PFSK-1 (cell line): ENCODE measurements at regions not wholly inside any gene's neighbourhood (a gene's known extent, or its start where the extent isn't known, plus 50 kb on each side); places are given as distances from the start of the nearest gene placed in this dataset.

Source experiments
- FOXP2 ChIP-seq: optimal IDR thresholded peaks from 2 replicates; pipeline ENCODE3; 2011; ENCODE audit warnings: borderline replicate concordance, control low read depth, inconsistent platforms; ENCODE audit not compliant: insufficient read depth; ENCODE audit errors: extremely low read length, extremely low read depth
- POLR2AphosphoS5 ChIP-seq: IDR thresholded peaks from 2 replicates; pipeline ENCODE4 v1.6.1; 2012; ENCODE audit warnings: low read depth, mild to moderate bottlenecking, control low read depth, low read length, moderate library complexity
- SIN3A ChIP-seq: IDR thresholded peaks from 2 replicates; pipeline ENCODE4 v1.6.1; 2012; ENCODE audit warnings: mild to moderate bottlenecking, low read length, moderate library complexity, borderline replicate concordance; ENCODE audit not compliant: insufficient read depth
- TAF1 ChIP-seq: IDR thresholded peaks from 2 replicates; pipeline ENCODE4 v1.6.1; 2012; ENCODE audit warnings: low read length, control low read depth, borderline replicate concordance; ENCODE audit not compliant: insufficient read depth
- TF ChIP-seq, protein P1 (sequence below), 2 experiments: IDR thresholded peaks; 2 replicates each; pipeline versions ENCODE4 v1.6.1 to v1.8.0; 2011 to 2012; ENCODE audit warnings: low read depth in 2 of 2, low read length in 2 of 2, control low read depth in 1 of 2, inconsistent platforms in 1 of 2, mild to moderate bottlenecking in 1 of 2, moderate library complexity in 1 of 2; ENCODE audit not compliant: insufficient read depth in 1 of 2

DNA sequence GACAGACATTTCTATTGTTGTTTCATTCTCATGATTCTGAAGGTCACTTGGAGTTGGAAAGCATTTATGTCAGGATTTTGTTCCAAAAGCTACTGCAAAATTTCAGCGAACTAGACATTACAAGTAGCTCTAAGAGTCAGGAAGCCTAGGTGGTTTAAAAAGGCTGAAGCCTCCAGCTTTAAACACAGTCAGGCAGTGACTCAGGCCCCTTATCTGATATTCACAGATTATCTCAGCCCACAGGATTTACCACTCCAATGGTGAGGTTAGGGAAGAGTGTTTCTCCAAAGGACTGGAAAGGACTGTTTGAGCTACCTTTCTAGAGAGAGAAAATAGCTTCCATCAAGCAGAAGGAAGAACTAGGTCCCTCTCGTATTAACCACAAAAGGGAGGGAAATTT lies 624.4 kb upstream of the C16orf82 start:
- no peak for TF ChIP-seq SIN3A
- no peak for TF ChIP-seq POLR2AphosphoS5
- TF ChIP-seq TAF1: no peak
- no peak for TF ChIP-seq FOXP2
- TF ChIP-seq, protein P1, sequence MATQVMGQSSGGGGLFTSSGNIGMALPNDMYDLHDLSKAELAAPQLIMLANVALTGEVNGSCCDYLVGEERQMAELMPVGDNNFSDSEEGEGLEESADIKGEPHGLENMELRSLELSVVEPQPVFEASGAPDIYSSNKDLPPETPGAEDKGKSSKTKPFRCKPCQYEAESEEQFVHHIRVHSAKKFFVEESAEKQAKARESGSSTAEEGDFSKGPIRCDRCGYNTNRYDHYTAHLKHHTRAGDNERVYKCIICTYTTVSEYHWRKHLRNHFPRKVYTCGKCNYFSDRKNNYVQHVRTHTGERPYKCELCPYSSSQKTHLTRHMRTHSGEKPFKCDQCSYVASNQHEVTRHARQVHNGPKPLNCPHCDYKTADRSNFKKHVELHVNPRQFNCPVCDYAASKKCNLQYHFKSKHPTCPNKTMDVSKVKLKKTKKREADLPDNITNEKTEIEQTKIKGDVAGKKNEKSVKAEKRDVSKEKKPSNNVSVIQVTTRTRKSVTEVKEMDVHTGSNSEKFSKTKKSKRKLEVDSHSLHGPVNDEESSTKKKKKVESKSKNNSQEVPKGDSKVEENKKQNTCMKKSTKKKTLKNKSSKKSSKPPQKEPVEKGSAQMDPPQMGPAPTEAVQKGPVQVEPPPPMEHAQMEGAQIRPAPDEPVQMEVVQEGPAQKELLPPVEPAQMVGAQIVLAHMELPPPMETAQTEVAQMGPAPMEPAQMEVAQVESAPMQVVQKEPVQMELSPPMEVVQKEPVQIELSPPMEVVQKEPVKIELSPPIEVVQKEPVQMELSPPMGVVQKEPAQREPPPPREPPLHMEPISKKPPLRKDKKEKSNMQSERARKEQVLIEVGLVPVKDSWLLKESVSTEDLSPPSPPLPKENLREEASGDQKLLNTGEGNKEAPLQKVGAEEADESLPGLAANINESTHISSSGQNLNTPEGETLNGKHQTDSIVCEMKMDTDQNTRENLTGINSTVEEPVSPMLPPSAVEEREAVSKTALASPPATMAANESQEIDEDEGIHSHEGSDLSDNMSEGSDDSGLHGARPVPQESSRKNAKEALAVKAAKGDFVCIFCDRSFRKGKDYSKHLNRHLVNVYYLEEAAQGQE (IDR thresholded peaks at IDR 0.05; ENCODE audit: insufficient read depth in 1 of 2, low read depth in 2 of 2, low read length in 2 of 2): no peak

DNA sequence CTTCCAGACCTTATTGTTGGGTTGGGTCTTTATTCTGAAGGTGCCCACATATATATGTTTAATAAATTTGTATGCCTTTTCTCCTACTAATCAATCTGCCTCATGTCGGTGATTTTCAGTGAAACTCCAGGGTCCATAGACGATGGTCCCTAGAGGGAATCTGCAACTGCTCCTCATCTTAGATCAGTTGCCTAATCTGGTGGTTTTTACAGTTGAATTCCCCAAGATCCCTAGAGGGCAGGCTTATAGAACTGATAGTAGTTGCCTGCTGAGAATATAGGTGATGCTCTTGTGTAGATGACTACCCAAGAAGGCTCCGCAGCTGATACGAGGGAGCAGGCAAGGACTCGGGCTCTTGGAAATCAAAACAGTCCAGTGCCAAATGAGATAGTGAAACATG lies 619.2 kb upstream of the C16orf82 start:
- TF ChIP-seq POLR2AphosphoS5 (no peak), TAF1 (no peak), SIN3A (no peak), FOXP2 (no peak)
- TF ChIP-seq, protein P1 (IDR thresholded peaks at IDR 0.05; ENCODE audit: insufficient read depth in 1 of 2, low read depth in 2 of 2, low read length in 2 of 2): no peak

DNA sequence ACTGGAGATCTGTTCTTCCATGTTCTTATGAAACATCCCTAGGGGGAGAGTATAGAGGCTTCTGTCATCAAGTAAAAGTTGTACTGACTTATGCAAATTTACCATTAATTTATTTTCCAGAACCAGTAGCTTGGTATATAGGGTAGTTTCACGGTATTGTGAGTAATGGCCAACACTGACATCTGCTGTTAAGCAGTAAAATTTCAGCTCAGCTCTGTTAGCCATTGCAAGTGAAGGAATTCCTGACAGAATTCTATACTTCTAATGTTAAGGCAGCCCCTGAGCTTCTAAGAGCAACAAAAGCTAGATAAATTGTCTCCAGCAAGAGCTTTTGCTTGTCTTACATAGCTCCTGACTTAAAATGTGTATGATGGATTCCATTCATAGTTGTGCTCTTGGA lies 613.5 kb upstream of the C16orf82 start:
- TF ChIP-seq FOXP2: no peak
- no peak for TF ChIP-seq POLR2AphosphoS5
- TF ChIP-seq, protein P1 (IDR thresholded peaks at IDR 0.05; ENCODE audit: insufficient read depth in 1 of 2, low read depth in 2 of 2, low read length in 2 of 2): no peak
- no peak for TF ChIP-seq SIN3A
- TF ChIP-seq TAF1: no peak

DNA sequence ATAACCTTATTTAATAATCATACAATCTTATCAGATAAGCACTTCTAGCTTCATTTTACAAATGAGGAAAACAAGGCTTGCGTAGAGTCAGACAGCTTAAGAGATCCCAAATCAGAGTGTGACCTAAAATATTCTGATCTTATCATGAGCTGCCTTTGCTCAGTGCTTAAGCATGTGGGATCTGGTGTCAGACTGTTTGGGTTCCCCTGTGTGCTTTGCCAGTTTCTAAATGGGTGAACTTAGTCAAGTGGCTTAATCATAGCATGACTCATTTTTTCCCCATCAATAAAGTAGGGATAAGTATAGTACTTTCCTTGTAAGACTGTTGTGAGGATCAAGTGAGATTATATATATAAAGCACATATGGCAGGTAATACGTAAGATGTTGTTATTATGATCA lies 612.6 kb upstream of the C16orf82 start:
- TF ChIP-seq POLR2AphosphoS5: no peak
- TF ChIP-seq TAF1: no peak

DNA sequence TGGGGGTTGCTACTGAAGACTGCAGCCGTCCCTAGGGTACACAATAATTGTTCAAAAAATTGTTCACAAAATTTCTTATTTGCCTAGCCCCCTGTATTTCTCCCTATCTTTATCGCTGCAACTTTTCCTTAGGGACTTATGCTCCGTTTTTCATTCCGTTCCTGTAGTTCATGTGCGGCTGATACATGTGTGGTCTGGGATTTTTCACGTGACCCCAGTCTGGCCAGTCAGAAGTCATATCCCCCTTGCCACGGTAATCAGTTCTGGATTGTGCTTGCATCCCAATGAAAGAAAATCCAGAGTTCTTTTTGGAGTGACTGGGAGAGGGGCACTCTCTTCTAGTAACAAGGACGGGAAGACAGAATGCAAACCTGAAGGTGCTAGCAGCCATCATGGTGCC lies 610.7 kb upstream of the C16orf82 start:
- TF ChIP-seq TAF1 (no peak), FOXP2 (no peak), POLR2AphosphoS5 (no peak), SIN3A (no peak)
- TF ChIP-seq, protein P1 (IDR thresholded peaks at IDR 0.05; ENCODE audit: insufficient read depth in 1 of 2, low read depth in 2 of 2, low read length in 2 of 2): no peak

DNA sequence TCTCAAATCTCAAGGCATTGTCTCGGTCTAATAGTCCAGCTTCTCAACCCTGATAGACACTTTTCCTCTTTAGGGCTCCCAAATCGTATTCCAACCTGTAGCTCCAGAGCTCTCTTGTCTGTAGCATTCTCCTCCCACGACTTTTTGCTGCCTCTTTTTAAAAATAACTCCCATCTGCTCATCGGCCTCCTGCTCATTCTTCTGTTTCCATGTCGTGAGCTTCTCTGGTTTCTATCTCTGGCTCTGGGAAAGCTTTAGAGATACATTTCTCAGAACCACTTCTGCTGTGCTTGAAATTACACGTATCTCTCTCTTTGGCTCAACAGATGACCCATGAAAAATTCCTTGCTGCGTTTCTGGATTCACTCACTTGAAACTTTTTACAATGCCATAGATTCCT lies 609.6 kb upstream of the C16orf82 start:
- TF ChIP-seq, protein P1 (IDR thresholded peaks at IDR 0.05; ENCODE audit: insufficient read depth in 1 of 2, low read depth in 2 of 2, low read length in 2 of 2): no peak
- TF ChIP-seq TAF1 (no peak), SIN3A (no peak), POLR2AphosphoS5 (no peak), FOXP2 (no peak)
